ENCODE measurements at regions not wholly inside any gene's neighbourhood (a gene's known extent, or its start where the extent isn't known, plus 50 kb on each side); places are given as distances from the start of the nearest gene placed in this dataset.

GRCh38 chr6:119636060-119636459 is 286.5 kb upstream of the MAN1A1 start:
- intact Hi-C loops (cut with DNase I) = no loop called here
- H3K4me1 ChIP-seq = no peaks in the 10 kb centered on the region
- 90 to 93% methylated on average over 2 of the region's 2 CpGs for WGBS, 2 donors
- H3K36me3 ChIP-seq = no peaks in the 10 kb centered on the region
- no peak overlapping the region for H3K4me3 ChIP-seq (replicated peaks in 1 of 3)
- TF ChIP-seq CTCF (IDR thresholded peaks at IDR 0.05) = no peak
- TF ChIP-seq POLR2A (IDR thresholded peaks at IDR 0.05) = no peak
- no peaks in the 10 kb centered on the region for H3K9me3 ChIP-seq
- H3K27me3 ChIP-seq = no peaks in the 10 kb centered on the region
- no peak overlapping the region for H3K27ac ChIP-seq
- no peak for DNase-seq

- no peak for DNase-seq
- 55 to 57% methylated on average over 3 of the region's 3 CpGs for WGBS, 2 donors
- no peaks in the 10 kb centered on the region for H3K36me3 ChIP-seq
- intact Hi-C loops (cut with DNase I) = no loop called here
- TF ChIP-seq CTCF (IDR thresholded peaks at IDR 0.05) = no peak
- no peak for TF ChIP-seq POLR2A (IDR thresholded peaks at IDR 0.05)
- no peak overlapping the region for H3K4me3 ChIP-seq (replicated peaks in 1 of 3)
- H3K27ac ChIP-seq = no peak overlapping the region
- no peaks in the 10 kb centered on the region for H3K27me3 ChIP-seq
- no peaks in the 10 kb centered on the region for H3K9me3 ChIP-seq
- H3K4me1 ChIP-seq = no peaks in the 10 kb centered on the region
These were observed 283.9 kb upstream of the MAN1A1 start for GRCh38 chr6:119633461-119633860.

GRCh38 chr6:119630561-119631192 is 281.1 kb upstream of the MAN1A1 start:
- 88 to 93% methylated on average over 5 of the region's 5 CpGs for WGBS, 2 donors
- Histone ChIP-seq H3K36me3 (no peaks in the 10 kb centered on the region), H3K27me3 (no peaks in the 10 kb centered on the region), H3K9me3 (no peaks in the 10 kb centered on the region), H3K4me1 (no peaks in the 10 kb centered on the region), H3K4me3 (replicated peaks in 1 of 3) (no peak overlapping the region), H3K27ac (no peak overlapping the region)
- TF ChIP-seq POLR2A (IDR thresholded peaks at IDR 0.05) = no peak
- TF ChIP-seq CTCF (IDR thresholded peaks at IDR 0.05) = no peak
- intact Hi-C loops (cut with DNase I) = no loop called here
- no peak for DNase-seq

GRCh38 chr6:119628691-119629594 is 279.4 kb upstream of the MAN1A1 start:
- Histone ChIP-seq H3K27ac (no peak overlapping the region), H3K4me3 (replicated peaks in 1 of 3) (no peak overlapping the region), H3K36me3 (no peaks in the 10 kb centered on the region), H3K27me3 (no peaks in the 10 kb centered on the region), H3K4me1 (no peaks in the 10 kb centered on the region), H3K9me3 (no peaks in the 10 kb centered on the region)
- WGBS, 2 donors = 92 to 94% methylated on average over 7 of the region's 7 CpGs
- no peak for DNase-seq
- intact Hi-C loops (cut with DNase I) = no loop called here
- no peak for TF ChIP-seq CTCF (IDR thresholded peaks at IDR 0.05)
- TF ChIP-seq POLR2A (IDR thresholded peaks at IDR 0.05) = no peak
